Neural crest cell (in vitro differentiated cells): ENCODE measurements at regions not wholly inside any gene's neighbourhood (a gene's known extent, or its start where the extent isn't known, plus 50 kb on each side); places are given as distances from the start of the nearest gene placed in this dataset.
"Not testable (repeated sequence)": the region's sequence is repeated elsewhere in the genome, so short reads cannot be mapped to it uniquely, and the experiment has no call there.

Experiments used
- DNase-seq: peaks from one replicate; pipeline ENCODE4 v3.0.0; 2021; ENCODE audit warnings: low read depth, mixed read lengths, low spot score
- H3K27ac Mint-ChIP-seq: one replicate; pipeline ENCODE4 v1.8.0; 2021; ENCODE audit warnings: mild to moderate bottlenecking, mixed read lengths; ENCODE audit not compliant: unreplicated experiment
- H3K27me3 Mint-ChIP-seq: 2 replicates; pipeline ENCODE4 v1.8.0; 2021; ENCODE audit warnings: low read depth, mild to moderate bottlenecking, mixed read lengths
- H3K36me3 Mint-ChIP-seq: 2 replicates; pipeline ENCODE4 v1.8.0; 2021; ENCODE audit warnings: low read depth, mild to moderate bottlenecking, mixed read lengths
- H3K4me1 Mint-ChIP-seq: 2 replicates; pipeline ENCODE4 v1.8.0; 2021; ENCODE audit warnings: mixed read lengths
- H3K4me3 Mint-ChIP-seq: one replicate; pipeline ENCODE4 v1.8.0; 2021; ENCODE audit warnings: mild to moderate bottlenecking, mixed read lengths
- H3K9me3 Mint-ChIP-seq: 2 replicates; pipeline ENCODE4 v1.8.0; 2021; ENCODE audit warnings: mixed read lengths
- TF ChIP-seq, protein P1 (sequence below): fragments of 200-600 bp; sonication (generic); conservative IDR thresholded peaks from 2 replicates; pipeline ENCODE4 v1.5.0; 2021; ENCODE audit warnings: antibody characterized with exemption, mild to moderate bottlenecking

DNA sequence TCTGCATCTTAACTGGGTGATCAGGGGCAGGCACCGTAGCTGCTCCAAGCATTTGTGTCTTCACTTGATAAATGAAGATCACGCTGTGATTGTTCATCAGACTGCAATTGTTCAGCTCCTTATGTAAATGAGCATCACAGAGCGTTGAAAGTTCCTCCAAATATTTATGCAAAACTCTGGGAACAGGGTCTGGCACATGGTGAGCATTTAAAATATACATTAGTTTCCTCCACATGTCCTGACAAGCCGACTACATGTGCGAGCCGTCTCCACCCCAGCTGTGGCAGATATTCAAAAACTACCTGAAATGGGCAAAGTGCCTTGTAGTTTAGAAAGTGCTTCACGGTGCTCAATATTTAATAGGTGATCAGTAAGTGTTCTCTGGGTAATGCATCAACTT, 175.1 kb upstream of the ID2 start:
- TF ChIP-seq, protein P1, sequence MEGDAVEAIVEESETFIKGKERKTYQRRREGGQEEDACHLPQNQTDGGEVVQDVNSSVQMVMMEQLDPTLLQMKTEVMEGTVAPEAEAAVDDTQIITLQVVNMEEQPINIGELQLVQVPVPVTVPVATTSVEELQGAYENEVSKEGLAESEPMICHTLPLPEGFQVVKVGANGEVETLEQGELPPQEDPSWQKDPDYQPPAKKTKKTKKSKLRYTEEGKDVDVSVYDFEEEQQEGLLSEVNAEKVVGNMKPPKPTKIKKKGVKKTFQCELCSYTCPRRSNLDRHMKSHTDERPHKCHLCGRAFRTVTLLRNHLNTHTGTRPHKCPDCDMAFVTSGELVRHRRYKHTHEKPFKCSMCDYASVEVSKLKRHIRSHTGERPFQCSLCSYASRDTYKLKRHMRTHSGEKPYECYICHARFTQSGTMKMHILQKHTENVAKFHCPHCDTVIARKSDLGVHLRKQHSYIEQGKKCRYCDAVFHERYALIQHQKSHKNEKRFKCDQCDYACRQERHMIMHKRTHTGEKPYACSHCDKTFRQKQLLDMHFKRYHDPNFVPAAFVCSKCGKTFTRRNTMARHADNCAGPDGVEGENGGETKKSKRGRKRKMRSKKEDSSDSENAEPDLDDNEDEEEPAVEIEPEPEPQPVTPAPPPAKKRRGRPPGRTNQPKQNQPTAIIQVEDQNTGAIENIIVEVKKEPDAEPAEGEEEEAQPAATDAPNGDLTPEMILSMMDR = no peak
- Mint-ChIP-seq H3K36me3 (peaks cover 4% of the 10 kb centered on the region), H3K27ac (no peak overlapping the region), H3K4me1 (peaks cover 5% of the 10 kb centered on the region), H3K9me3 (peaks cover 7% of the 10 kb centered on the region), H3K27me3 (no peaks in the 10 kb centered on the region), H3K4me3 (no peak overlapping the region)
- no peak for DNase-seq

DNA sequence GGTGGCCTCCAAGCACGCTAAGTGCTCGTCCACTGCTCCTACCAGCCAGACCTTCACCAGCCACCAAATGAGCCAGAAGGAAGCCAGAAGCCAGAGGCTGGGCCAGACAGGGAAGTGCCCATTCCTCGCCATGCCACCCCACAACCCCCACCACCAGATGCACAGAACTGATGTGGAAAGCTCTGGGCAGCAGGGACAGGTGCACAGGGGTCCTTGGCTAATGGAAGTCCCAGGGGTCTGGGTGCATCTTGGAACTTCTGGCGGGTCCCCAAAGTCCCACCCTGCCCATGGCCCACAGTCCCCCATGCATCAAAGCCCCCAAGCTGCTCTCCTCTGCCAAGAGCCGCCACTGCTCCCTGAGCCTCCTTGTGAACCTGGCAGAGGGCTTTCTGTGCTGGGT, 173.1 kb upstream of the ID2 start:
- Mint-ChIP-seq H3K4me3 (no peak overlapping the region), H3K27me3 (no peaks in the 10 kb centered on the region), H3K9me3 (peaks cover 7% of the 10 kb centered on the region), H3K4me1 (peaks cover 5% of the 10 kb centered on the region), H3K36me3 (peaks cover 4% of the 10 kb centered on the region), H3K27ac (no peak overlapping the region)
- TF ChIP-seq, protein P1 = no peak
- no peak for DNase-seq

DNA sequence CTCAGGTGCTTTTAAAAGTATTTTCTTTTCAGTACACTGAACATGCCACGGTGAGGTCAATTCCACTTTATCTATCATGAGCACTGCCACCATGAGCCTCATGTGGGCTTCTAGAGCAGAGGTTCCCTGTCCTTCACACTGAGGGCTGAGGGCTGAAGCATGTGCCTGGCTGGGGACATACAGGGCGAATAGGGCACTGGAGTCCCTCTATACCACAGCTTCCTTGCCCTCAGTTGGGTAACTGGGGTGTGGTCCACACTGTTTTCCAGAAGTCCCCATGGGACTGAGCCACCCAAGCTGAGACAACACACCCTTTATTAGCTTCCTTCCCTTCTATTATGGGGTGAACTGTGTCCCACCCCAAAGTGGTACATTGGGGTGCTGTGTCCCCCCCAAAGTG, 172.2 kb upstream of the ID2 start:
- H3K4me1 Mint-ChIP-seq = peaks cover 5% of the 10 kb centered on the region

DNA sequence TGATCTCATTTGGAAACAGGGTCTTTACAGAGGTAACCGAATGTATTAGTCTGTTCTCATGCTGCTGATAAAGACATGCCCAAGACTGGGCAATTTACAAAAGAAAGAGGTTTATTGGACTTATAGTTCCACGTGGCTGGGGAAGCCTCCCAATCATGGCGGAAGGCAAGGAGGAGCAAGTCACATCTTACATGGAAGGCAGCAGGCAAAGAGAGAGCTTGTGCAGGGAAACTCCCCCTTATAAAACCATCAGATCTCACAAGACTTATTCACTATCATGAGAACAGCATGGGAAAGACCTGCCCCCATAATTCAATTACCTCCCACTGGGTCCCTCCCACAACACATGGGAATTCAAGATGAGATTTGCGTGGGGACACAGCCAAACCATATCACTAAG, 171.8 kb upstream of the ID2 start:
- H3K4me3 Mint-ChIP-seq, DNase-seq, H3K27me3 Mint-ChIP-seq, H3K4me1 Mint-ChIP-seq, H3K36me3 Mint-ChIP-seq, H3K9me3 Mint-ChIP-seq: not testable (repeated sequence)
- peak overlapping the region; percentile 58 for H3K27ac Mint-ChIP-seq

More for the DNA sequence above, 172.2 kb upstream of the ID2 start:
- Mint-ChIP-seq H3K4me3 (no peak overlapping the region), H3K27me3 (no peaks in the 10 kb centered on the region), H3K27ac (no peak overlapping the region), H3K9me3 (peaks cover 7% of the 10 kb centered on the region), H3K36me3 (peaks cover 4% of the 10 kb centered on the region)
- DNase-seq = no peak
- TF ChIP-seq, protein P1 = no peak

DNA sequence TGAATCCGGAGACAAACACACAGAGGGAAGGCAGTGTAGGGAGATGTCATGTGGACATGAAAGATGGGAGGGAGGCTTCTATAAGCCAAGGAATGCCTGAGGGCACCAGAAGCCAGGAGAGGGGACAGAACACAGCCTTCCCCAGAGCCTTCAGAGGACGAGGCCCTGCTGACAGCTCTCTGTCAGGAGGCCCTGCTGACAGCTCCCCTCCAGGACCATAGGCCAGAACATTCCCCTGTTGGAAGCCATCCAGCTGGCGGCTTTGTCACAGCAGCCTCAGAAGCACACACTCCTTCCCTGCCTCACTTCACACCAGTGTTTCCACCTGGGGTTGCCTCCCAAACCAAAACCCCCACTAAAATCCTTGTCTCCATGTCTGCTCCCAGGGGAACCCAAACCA, 171.3 kb upstream of the ID2 start:
- peaks cover 4% of the 10 kb centered on the region for H3K36me3 Mint-ChIP-seq
- TF ChIP-seq, protein P1 = no peak
- H3K9me3 Mint-ChIP-seq = peaks cover 7% of the 10 kb centered on the region
- no peaks in the 10 kb centered on the region for H3K27me3 Mint-ChIP-seq
- DNase-seq = no peak
- H3K27ac Mint-ChIP-seq = no peak overlapping the region
- no peak overlapping the region for H3K4me3 Mint-ChIP-seq
- H3K4me1 Mint-ChIP-seq = peaks cover 1% of the 10 kb centered on the region

DNA sequence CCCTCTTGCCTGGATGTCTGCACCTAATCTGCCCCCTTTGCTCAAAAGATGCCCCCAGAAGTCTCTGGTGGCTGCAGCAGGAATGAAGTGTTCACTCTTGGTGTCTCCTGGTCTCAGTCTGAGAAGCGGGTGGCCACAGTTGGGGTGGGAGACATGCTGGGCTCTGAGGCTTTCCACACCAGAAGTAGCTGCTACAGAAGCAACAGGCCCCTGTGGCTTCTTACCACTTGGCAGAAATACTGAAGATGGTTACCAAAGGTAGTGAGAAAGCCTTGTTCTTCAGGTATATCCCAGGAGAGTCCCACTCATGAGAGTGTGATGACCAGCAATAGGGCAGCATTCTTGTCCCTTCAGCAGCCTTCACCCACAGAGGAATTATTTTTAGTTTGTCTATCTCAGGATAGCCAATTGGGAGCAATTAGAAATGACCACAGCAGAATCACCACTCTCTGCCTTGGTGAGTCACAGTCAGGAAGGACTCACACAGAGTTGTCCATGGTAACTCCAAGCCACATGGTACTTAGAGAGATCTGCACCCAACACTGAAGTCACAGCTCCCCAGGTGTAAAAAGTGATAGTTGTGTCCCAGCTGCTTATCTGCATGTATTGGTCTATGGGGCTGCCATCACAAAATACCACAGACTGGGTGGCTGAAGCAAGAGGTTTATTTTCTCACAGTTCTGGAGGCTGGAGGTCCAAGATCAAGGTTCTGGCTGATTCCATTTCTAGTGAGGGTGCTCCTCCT, 169.8 kb upstream of the ID2 start:
- TF ChIP-seq, protein P1 = no peak
- no peaks in the 10 kb centered on the region for H3K27me3 Mint-ChIP-seq
- H3K4me3 Mint-ChIP-seq = no peak overlapping the region
- no peak for DNase-seq
- H3K36me3 Mint-ChIP-seq = peaks cover 4% of the 10 kb centered on the region
- no peaks in the 10 kb centered on the region for H3K4me1 Mint-ChIP-seq
- H3K9me3 Mint-ChIP-seq = peaks cover 7% of the 10 kb centered on the region
- no peak overlapping the region for H3K27ac Mint-ChIP-seq
